HL-60 (cell line): ENCODE measurements at regions not wholly inside any gene's neighbourhood (a gene's known extent, or its start where the extent isn't known, plus 50 kb on each side); places are given as distances from the start of the nearest gene placed in this dataset.
A peak's percentile ranks its signal among the peaks of the same experiment; 100 is the strongest.

Source experiments
- DNase-seq, 2 experiments: peaks; one replicate each; pipeline ENCODE4 v3.0.0-alpha.2; 2010 to 2020; ENCODE audit warnings: low read depth in 1 of 2, low spot score in 1 of 2
- H3K27ac ChIP-seq: fragments of 250-450 bp; sonication (Bioruptor Pico); replicated peaks from 2 replicates; pipeline ENCODE4 v1.5.1; 2020; ENCODE audit warnings: mild to moderate bottlenecking, moderate library complexity
- H3K27me3 ChIP-seq: fragments of 250-450 bp; sonication (Bioruptor Pico); 2 replicates; pipeline ENCODE4 v1.5.1; 2021; ENCODE audit warnings: mild to moderate bottlenecking, moderate library complexity; ENCODE audit not compliant: insufficient read depth, poor library complexity, severe bottlenecking
- H3K4me3 ChIP-seq: replicated peaks from 2 replicates; pipeline ENCODE4 v1.5.1; 2011; ENCODE audit warnings: mild to moderate bottlenecking, control low read depth, low read length; ENCODE audit not compliant: insufficient read depth
- CTCF ChIP-seq: IDR thresholded peaks from one replicate; pipeline ENCODE4 v1.5.1; 2011; ENCODE audit warnings: low read length, control low read depth, inconsistent platforms; ENCODE audit not compliant: insufficient read depth
- GABPA ChIP-seq: IDR thresholded peaks from 2 replicates; pipeline ENCODE4 v1.6.1; 2012; ENCODE audit warnings: low read depth
- POLR2AphosphoS5 ChIP-seq: IDR thresholded peaks from 2 replicates; pipeline ENCODE4 v1.6.1; 2012; ENCODE audit warnings: low read depth
- REST ChIP-seq: IDR thresholded peaks from 2 replicates; pipeline ENCODE4 v1.6.1; 2012; ENCODE audit warnings: low read depth; ENCODE audit not compliant: insufficient replicate concordance
- SPI1 ChIP-seq: IDR thresholded peaks from 2 replicates; pipeline ENCODE4 v1.6.1; 2012; ENCODE audit warnings: low read depth, mild to moderate bottlenecking, borderline replicate concordance

GRCh38 chrX:34218063-34218462 is 85.9 kb upstream of the FAM47A start:
- H3K4me3 ChIP-seq, result no peak overlapping the region
- TF ChIP-seq REST (no peak), SPI1 (peak; percentile 89)
- H3K27ac ChIP-seq, result peak overlapping the region; percentile 53
- peak; percentile 53 to 82 for DNase-seq
- no peaks in the 10 kb centered on the region for H3K27me3 ChIP-seq

- DNase-seq, result no peak
- TF ChIP-seq GABPA, result no peak
- TF ChIP-seq CTCF, result no peak
- no peak for TF ChIP-seq REST
- no peak for TF ChIP-seq POLR2AphosphoS5
- no peak for TF ChIP-seq SPI1
- no peaks in the 10 kb centered on the region for H3K27me3 ChIP-seq
- H3K4me3 ChIP-seq, result no peak overlapping the region
- H3K27ac ChIP-seq, result no peak overlapping the region
Observed at GRCh38 chrX:34197946-34198345, 65.8 kb upstream of the FAM47A start.
